Testis (tissue), 2 donors: ENCODE measurements at regions not wholly inside any gene's neighbourhood (a gene's known extent, or its start where the extent isn't known, plus 50 kb on each side); places are given as distances from the start of the nearest gene placed in this dataset.

Experiments
- DNase-seq: peaks from one replicate; pipeline ENCODE4 v3.0.0-alpha.2; 2019
- H3K27ac ChIP-seq, 2 donors: fragments of 200-600 bp; sonication (generic); one replicate each; pipeline ENCODE4 v1.5.1; 2019
- H3K27me3 ChIP-seq: fragments of 200-600 bp; sonication (generic); one replicate; pipeline ENCODE4 v1.5.1; 2019
- H3K36me3 ChIP-seq: fragments of 200-600 bp; sonication (generic); one replicate; pipeline ENCODE4 v1.5.1; 2017; ENCODE audit warnings: low read depth; ENCODE audit errors: missing control alignments
- H3K4me1 ChIP-seq: fragments of 200-600 bp; sonication (generic); one replicate; pipeline ENCODE4 v1.5.1; 2019
- H3K4me3 ChIP-seq, 2 donors: fragments of 200-600 bp; sonication (generic); one replicate each; pipeline ENCODE4 v1.5.1; 2017 to 2019
- H3K9me3 ChIP-seq: fragments of 200-600 bp; sonication (generic); one replicate; pipeline ENCODE4 v1.5.1; 2017
- POLR2A ChIP-seq: fragments of 450-650 bp; IDR thresholded peaks from one replicate; pipeline ENCODE4 v1.6.1; 2017; ENCODE audit warnings: antibody characterized with exemption, mild to moderate bottlenecking, moderate library complexity
- intact Hi-C: fragments of 100-400 bp; cut with DNase I; formaldehyde crosslinking; loops from one replicate; pipeline ENCODE4 v1.15.1; 2023; ENCODE audit warnings: low total_unique reads
- small RNA-seq, 2 donors: library from RNA; depleted of rRNA; stranded (forward); fragments of <200 nt; gene quantifications; one replicate each; pipeline ENCODE3, GENCODE V24; 2016
- TF ChIP-seq, protein P1 (sequence below), 3 experiments: fragments of 450-650 bp in 2 of 3; fragments of 200-600 bp in 1 of 3; sonication (generic) in 1 of 3; IDR thresholded peaks; one replicate each; pipeline ENCODE4 v1.5.1; 2016 to 2019; ENCODE audit warnings: antibody characterized with exemption in 3 of 3, mild to moderate bottlenecking in 2 of 3, moderate library complexity in 1 of 3

DNA sequence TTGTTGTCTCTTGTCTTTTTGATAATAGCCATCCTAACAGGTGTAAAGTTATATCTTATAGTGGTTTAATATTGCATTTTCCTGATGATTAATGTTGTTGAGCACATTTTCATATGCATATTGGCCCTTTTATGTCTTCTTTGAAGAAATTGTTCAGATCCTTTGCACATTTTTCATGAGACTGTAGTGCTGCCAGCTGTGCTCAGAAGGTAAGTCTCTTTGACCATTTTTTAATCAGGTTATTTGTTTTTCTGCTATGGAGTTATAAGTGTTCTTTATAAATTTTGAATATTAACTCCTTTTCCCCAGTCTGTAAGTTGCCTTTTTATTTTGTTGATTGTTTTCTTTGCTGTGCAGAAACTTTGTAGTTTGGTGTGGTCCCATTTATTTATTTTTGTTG, 55.8 kb upstream of the ZNF184 start:
- intact Hi-C loops = no loop called here
- no peaks in the 10 kb centered on the region for H3K9me3 ChIP-seq

More for the DNA sequence above, 55.8 kb upstream of the ZNF184 start:
- no peak for DNase-seq
- no peaks in the 10 kb centered on the region for H3K27me3 ChIP-seq
- no peak overlapping the region for H3K27ac ChIP-seq
- no peaks in the 10 kb centered on the region for H3K36me3 ChIP-seq
- H3K4me1 ChIP-seq = no peaks in the 10 kb centered on the region
- no peak for TF ChIP-seq POLR2A
- TF ChIP-seq, protein P1, sequence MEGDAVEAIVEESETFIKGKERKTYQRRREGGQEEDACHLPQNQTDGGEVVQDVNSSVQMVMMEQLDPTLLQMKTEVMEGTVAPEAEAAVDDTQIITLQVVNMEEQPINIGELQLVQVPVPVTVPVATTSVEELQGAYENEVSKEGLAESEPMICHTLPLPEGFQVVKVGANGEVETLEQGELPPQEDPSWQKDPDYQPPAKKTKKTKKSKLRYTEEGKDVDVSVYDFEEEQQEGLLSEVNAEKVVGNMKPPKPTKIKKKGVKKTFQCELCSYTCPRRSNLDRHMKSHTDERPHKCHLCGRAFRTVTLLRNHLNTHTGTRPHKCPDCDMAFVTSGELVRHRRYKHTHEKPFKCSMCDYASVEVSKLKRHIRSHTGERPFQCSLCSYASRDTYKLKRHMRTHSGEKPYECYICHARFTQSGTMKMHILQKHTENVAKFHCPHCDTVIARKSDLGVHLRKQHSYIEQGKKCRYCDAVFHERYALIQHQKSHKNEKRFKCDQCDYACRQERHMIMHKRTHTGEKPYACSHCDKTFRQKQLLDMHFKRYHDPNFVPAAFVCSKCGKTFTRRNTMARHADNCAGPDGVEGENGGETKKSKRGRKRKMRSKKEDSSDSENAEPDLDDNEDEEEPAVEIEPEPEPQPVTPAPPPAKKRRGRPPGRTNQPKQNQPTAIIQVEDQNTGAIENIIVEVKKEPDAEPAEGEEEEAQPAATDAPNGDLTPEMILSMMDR (IDR thresholded peaks at IDR 0.05) = no peak
- no peak overlapping the region for H3K4me3 ChIP-seq

Small RNAs in the stretch of these regions (small RNA-seq; reads per million reads assigned to genes)
- gene AL031229.1 (0 reads per million in 2 donors), gene HIST1H4PS1 (0 to 0.09 reads per million in 2 donors), gene RNU6-471P (0 reads per million in 2 donors)
